HG03457 (cell line): ENCODE measurements at regions not wholly inside any gene's neighbourhood (a gene's known extent, or its start where the extent isn't known, plus 50 kb on each side); places are given as distances from the start of the nearest gene placed in this dataset.
"Not testable (repeated sequence)": the region's sequence is repeated elsewhere in the genome, so short reads cannot be mapped to it uniquely, and the experiment has no call there.

ENCODE experiments used
- ATAC-seq: cut with Tn5 transposase; IDR thresholded peaks from one replicate; pipeline ENCODE4 v1.9.1; 2021; ENCODE audit warnings: moderate number of reproducible peaks; ENCODE audit not compliant: unreplicated experiment

GRCh38 chr5:67774786-67775185, 440.8 kb upstream of the PIK3R1 start:
- ATAC-seq, result no peak

GRCh38 chr5:67774267-67774552, 441.3 kb upstream of the PIK3R1 start:
- ATAC-seq, result no peak

GRCh38 chr5:67773411-67774266, 441.9 kb upstream of the PIK3R1 start:
- no peak for ATAC-seq

- no peak for ATAC-seq
These were observed 443.8 kb upstream of the PIK3R1 start for GRCh38 chr5:67771791-67772190.

GRCh38 chr5:67771221-67771620, 444.3 kb upstream of the PIK3R1 start:
- no peak for ATAC-seq

- ATAC-seq, result no peak
These were observed 445.0 kb upstream of the PIK3R1 start for GRCh38 chr5:67770431-67771025.

GRCh38 chr5:67765697-67766096, 449.9 kb upstream of the PIK3R1 start:
- ATAC-seq, result no peak

GRCh38 chr5:67757771-67758170, 457.8 kb upstream of the PIK3R1 start:
- ATAC-seq, result not testable (repeated sequence)

GRCh38 chr5:67752357-67752708, 463.2 kb upstream of the PIK3R1 start:
- no peak for ATAC-seq

GRCh38 chr5:67748165-67748690, 467.3 kb upstream of the PIK3R1 start:
- no peak for ATAC-seq

- ATAC-seq, result no peak
These were observed 468.5 kb upstream of the PIK3R1 start for GRCh38 chr5:67747096-67747495.

- ATAC-seq, result not testable (repeated sequence)
These were observed 468.9 kb upstream of the PIK3R1 start for GRCh38 chr5:67746608-67747007.

- no peak for ATAC-seq
These were observed 469.5 kb upstream of the PIK3R1 start for GRCh38 chr5:67746103-67746502.

GRCh38 chr5:67732921-67733320, 482.6 kb upstream of the PIK3R1 start:
- ATAC-seq, result no peak

- no peak for ATAC-seq
These were observed 483.1 kb upstream of the PIK3R1 start for GRCh38 chr5:67732471-67732870.

GRCh38 chr5:67731886-67732285, 483.7 kb upstream of the PIK3R1 start:
- ATAC-seq, result no peak

- no peak for ATAC-seq
These were observed 484.6 kb upstream of the PIK3R1 start for GRCh38 chr5:67730917-67731474.

- no peak for ATAC-seq
These were observed 487.1 kb upstream of the PIK3R1 start for GRCh38 chr5:67728326-67728890.

GRCh38 chr5:67725604-67726003, 490.0 kb upstream of the PIK3R1 start:
- ATAC-seq, result no peak

- ATAC-seq, result no peak
These were observed 491.0 kb upstream of the PIK3R1 start for GRCh38 chr5:67724412-67725135.

- ATAC-seq, result no peak
These were observed 491.7 kb upstream of the PIK3R1 start for GRCh38 chr5:67723873-67724272.
